Glutamatergic neuron (in vitro differentiated cells): ENCODE measurements at regions not wholly inside any gene's neighbourhood (a gene's known extent, or its start where the extent isn't known, plus 50 kb on each side); places are given as distances from the start of the nearest gene placed in this dataset.

Source experiments
- DNase-seq: peaks from one replicate; pipeline ENCODE4 v3.0.0; 2022
- H3K27ac Mint-ChIP-seq: one replicate; pipeline ENCODE4 v1.8.0; 2020; ENCODE audit warnings: mild to moderate bottlenecking, mixed read lengths, inconsistent platforms; ENCODE audit not compliant: unreplicated experiment
- H3K27me3 Mint-ChIP-seq: one replicate; pipeline ENCODE4 v1.8.0; 2020; ENCODE audit warnings: mild to moderate bottlenecking, moderate library complexity, mixed read lengths, inconsistent platforms; ENCODE audit not compliant: unreplicated experiment
- H3K36me3 Mint-ChIP-seq: one replicate; pipeline ENCODE4 v1.8.0; 2020; ENCODE audit warnings: mild to moderate bottlenecking, mixed read lengths, inconsistent platforms; ENCODE audit not compliant: unreplicated experiment
- H3K4me1 Mint-ChIP-seq: one replicate; pipeline ENCODE4 v1.8.0; 2020; ENCODE audit warnings: mild to moderate bottlenecking, low read depth, mixed read lengths, inconsistent platforms; ENCODE audit not compliant: unreplicated experiment
- H3K4me3 Mint-ChIP-seq: one replicate; pipeline ENCODE4 v1.8.0; 2020; ENCODE audit warnings: mild to moderate bottlenecking, mixed read lengths, inconsistent platforms; ENCODE audit not compliant: unreplicated experiment
- H3K9me3 Mint-ChIP-seq: one replicate; pipeline ENCODE4 v1.8.0; 2020; ENCODE audit warnings: mild to moderate bottlenecking, moderate library complexity, mixed read lengths, inconsistent platforms; ENCODE audit not compliant: unreplicated experiment
- TF ChIP-seq, protein P1 (sequence below): fragments of 200-600 bp; sonication (generic); IDR thresholded peaks from one replicate; pipeline ENCODE4 v1.5.0; 2021; ENCODE audit not compliant: partially characterized antibody, unreplicated experiment

DNA sequence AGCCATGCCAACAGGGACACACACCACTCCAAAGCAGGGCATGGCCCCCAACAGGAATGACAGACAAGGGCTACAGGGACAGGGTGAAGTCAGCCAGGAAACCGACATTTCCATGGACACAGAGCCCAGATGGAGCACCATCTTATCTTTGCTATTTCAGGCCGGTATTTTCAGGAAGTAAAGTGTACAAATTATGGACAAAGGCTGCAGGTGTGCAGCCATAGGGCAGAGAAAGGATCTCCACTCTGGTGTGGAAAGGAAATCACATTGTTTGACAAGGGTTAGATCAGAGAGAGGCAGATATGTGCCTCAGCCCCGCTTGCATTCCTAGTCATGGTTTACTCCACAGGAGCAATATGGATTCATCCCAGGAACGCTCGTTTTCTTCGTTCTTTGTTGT is 81.7 kb upstream of the SLC22A23 start:
- TF ChIP-seq, protein P1, sequence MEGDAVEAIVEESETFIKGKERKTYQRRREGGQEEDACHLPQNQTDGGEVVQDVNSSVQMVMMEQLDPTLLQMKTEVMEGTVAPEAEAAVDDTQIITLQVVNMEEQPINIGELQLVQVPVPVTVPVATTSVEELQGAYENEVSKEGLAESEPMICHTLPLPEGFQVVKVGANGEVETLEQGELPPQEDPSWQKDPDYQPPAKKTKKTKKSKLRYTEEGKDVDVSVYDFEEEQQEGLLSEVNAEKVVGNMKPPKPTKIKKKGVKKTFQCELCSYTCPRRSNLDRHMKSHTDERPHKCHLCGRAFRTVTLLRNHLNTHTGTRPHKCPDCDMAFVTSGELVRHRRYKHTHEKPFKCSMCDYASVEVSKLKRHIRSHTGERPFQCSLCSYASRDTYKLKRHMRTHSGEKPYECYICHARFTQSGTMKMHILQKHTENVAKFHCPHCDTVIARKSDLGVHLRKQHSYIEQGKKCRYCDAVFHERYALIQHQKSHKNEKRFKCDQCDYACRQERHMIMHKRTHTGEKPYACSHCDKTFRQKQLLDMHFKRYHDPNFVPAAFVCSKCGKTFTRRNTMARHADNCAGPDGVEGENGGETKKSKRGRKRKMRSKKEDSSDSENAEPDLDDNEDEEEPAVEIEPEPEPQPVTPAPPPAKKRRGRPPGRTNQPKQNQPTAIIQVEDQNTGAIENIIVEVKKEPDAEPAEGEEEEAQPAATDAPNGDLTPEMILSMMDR: no peak
- Mint-ChIP-seq H3K4me1 (peaks cover 22% of the 10 kb centered on the region), H3K27me3 (no peaks in the 10 kb centered on the region), H3K4me3 (no peak overlapping the region), H3K27ac (no peak overlapping the region), H3K36me3 (peaks cover 2% of the 10 kb centered on the region), H3K9me3 (peaks cover 3% of the 10 kb centered on the region)
- no peak for DNase-seq

DNA sequence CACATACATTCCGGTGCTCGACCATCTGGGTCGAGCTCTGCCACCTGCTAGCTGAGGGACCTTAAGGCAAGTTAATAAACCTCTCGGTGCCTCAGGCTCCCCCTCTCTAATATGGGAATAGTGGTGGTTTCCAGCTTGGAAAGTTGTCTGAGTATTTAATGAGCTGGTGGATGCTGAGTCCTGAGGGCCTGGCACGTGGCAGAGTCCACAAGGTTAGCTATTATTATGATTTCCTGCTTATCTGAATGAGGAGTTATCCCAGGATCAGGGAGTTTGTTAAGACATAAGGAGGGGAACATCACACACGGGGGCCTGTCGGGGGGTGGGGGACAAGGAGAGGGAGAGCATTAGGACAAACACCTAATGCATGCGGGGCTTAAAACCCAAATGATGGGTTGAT is 80.1 kb upstream of the SLC22A23 start:
- no peaks in the 10 kb centered on the region for H3K36me3 Mint-ChIP-seq
- peaks cover 2% of the 10 kb centered on the region for H3K27me3 Mint-ChIP-seq
- no peak overlapping the region for H3K27ac Mint-ChIP-seq
- peaks cover 22% of the 10 kb centered on the region for H3K4me1 Mint-ChIP-seq
- TF ChIP-seq, protein P1: no peak
- H3K9me3 Mint-ChIP-seq: peaks cover 6% of the 10 kb centered on the region
- no peak overlapping the region for H3K4me3 Mint-ChIP-seq
- DNase-seq: no peak

DNA sequence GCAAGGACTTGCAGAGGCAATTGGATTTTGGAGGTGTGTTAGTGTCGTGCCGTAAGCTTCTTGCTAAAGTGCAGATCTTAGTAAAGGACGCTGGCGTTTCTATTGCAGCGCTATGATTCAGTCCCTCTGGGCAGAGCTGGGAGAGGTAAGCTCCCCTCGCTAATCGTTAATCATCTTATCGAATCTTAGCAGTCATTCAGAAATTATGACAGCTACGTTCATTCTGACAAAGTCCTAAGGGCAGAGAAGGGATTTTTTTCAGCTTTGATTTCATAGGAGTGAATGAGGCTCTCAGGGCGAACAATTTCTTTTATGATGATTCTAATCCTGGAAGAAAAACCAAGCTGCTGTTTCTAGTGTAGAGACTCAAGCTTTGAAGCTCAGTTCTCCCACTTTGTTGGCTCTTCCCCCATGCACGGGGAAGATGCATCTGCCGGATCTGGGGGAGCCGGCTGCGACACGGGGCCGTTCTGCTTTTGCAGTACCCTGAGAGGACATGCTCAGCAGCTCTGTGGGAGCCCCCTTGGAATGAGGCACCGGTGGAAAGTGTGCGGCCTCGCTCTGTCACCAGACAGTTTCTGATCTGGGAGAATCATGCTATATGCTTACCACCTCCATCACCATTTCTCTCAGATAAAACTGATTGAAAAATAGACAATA is 79.1 kb upstream of the SLC22A23 start:
- TF ChIP-seq, protein P1: no peak
- Mint-ChIP-seq H3K36me3 (no peaks in the 10 kb centered on the region), H3K27ac (no peak overlapping the region), H3K4me1 (peaks cover 19% of the 10 kb centered on the region), H3K9me3 (peaks cover 7% of the 10 kb centered on the region), H3K27me3 (peaks cover 2% of the 10 kb centered on the region), H3K4me3 (no peak overlapping the region)
- no peak for DNase-seq

DNA sequence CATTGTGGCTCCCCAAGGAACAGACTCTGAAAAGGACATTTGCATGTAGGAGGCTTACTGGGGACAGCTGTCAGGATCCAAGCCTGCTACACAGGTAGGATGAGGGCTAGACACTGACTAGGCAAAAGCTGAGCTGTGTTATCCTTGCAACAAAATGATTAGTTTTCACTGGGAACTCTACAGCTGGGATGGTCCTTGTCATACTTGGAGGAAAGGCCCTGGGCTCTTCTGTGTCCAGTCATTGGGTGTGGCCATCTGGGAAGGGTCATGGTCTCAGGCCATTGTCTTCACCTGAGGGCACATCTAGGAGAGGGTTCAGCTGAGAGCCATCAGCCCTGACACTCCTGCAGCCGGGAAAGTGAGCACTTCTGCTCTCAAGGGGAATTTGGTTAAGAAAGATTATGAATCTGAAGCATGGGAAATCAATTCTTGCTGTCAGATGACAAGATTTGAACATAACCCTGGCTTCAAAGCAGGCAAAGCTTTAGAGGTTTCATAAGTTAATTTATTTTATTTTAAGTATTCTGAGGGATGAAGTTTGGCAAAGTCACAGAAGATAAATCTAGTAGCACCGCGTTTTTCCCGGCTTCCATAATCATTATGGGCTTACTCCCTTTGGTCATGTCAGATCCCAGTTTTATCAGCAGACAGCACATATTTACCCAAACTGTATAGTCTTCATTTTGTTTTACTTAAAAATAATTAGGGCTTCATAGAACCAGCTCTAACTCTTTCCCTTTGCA is 78.4 kb upstream of the SLC22A23 start:
- TF ChIP-seq, protein P1: no peak
- no peak overlapping the region for H3K4me3 Mint-ChIP-seq
- H3K27ac Mint-ChIP-seq: no peak overlapping the region
- H3K27me3 Mint-ChIP-seq: peaks cover 2% of the 10 kb centered on the region
- H3K9me3 Mint-ChIP-seq: peaks cover 7% of the 10 kb centered on the region
- no peaks in the 10 kb centered on the region for H3K36me3 Mint-ChIP-seq
- DNase-seq: no peak
- peaks cover 24% of the 10 kb centered on the region for H3K4me1 Mint-ChIP-seq

DNA sequence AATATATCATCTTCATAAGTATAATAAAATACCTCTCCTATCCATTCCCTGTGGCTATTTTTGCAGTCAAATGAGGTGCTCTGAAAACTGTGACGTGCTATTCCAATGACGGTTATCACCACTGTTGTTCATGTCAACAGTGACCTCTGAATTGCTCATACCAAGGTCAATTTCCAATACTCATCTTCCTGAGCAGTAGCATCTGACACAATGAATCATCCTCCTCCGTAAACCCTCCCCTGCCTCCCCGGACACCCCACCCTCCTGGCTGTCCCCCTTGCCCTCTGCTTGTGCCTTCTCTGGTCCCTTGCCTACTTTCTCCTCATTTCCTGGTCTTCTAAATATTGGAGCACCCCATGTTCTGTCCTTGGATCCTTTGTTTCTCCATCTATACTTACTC is 77.7 kb upstream of the SLC22A23 start:
- H3K9me3 Mint-ChIP-seq: peaks cover 7% of the 10 kb centered on the region
- no peak overlapping the region for H3K4me3 Mint-ChIP-seq
- no peak for DNase-seq
- no peak overlapping the region for H3K27ac Mint-ChIP-seq
- H3K27me3 Mint-ChIP-seq: peaks cover 2% of the 10 kb centered on the region
- no peaks in the 10 kb centered on the region for H3K36me3 Mint-ChIP-seq
- TF ChIP-seq, protein P1: no peak
- H3K4me1 Mint-ChIP-seq: peaks cover 22% of the 10 kb centered on the region
